ENCODE measurements at regions not wholly inside any gene's neighbourhood (a gene's known extent, or its start where the extent isn't known, plus 50 kb on each side); places are given as distances from the start of the nearest gene placed in this dataset.

GRCh38 chr6:141313986-141314385 is 818.7 kb upstream of the GJE1 start:
- no peak for TF ChIP-seq CTCF (conservative IDR thresholded peaks at IDR 0.05)
- TF ChIP-seq EZH2 (IDR thresholded peaks at IDR 0.05; ENCODE audit: low read depth): no peak

Measured in PC-9 (cell line).